H1 (cell line): ENCODE measurements at regions not wholly inside any gene's neighbourhood (a gene's known extent, or its start where the extent isn't known, plus 50 kb on each side); places are given as distances from the start of the nearest gene placed in this dataset.
"Not testable (repeated sequence)": the region's sequence is repeated elsewhere in the genome, so short reads cannot be mapped to it uniquely, and the experiment has no call there.

Experiments
- CTCF ChIA-PET: fragments of 300-600 bp; sonication (Branson Sonifier 250); formaldehyde crosslinking; loops from one replicate; lab custom pipeline; 2021; ENCODE audit not compliant: partially characterized antibody; lab: Charles Lee
- POLR2A ChIA-PET: fragments of 300-600 bp; sonication (Branson Sonifier 250); formaldehyde crosslinking; loops from one replicate; lab custom pipeline; 2021; ENCODE audit warnings: inconsistent platforms; ENCODE audit not compliant: partially characterized antibody; lab: Charles Lee
- DNase-seq, 2 experiments: peaks; one replicate each; pipeline versions ENCODE4 v3.0.0 to v3.0.0-alpha.2; 2010 to 2022; ENCODE audit warnings: low spot score in 2 of 2, low read depth in 1 of 2, mixed read lengths in 1 of 2
- FAIRE-seq: peaks from 2 replicates; lab custom pipeline; 2011; peaks lifted over from hg19 to GRCh38; lab: Jason Lieb, UNC
- H2AFZ ChIP-seq: 2 replicates; pipeline ENCODE4 v1.8.1; 2012; ENCODE audit warnings: low read length, inconsistent platforms
- H2AK5ac ChIP-seq: 2 replicates; pipeline ENCODE4 v1.6.1; 2013; ENCODE audit warnings: low read depth, low read length
- H2BK120ac ChIP-seq: replicated peaks from 2 replicates; pipeline ENCODE3; 2013; ENCODE audit warnings: low read depth, low read length, inconsistent platforms
- H2BK12ac ChIP-seq: 2 replicates; pipeline ENCODE4 v1.6.1; 2013; ENCODE audit warnings: low read depth, low read length
- H2BK15ac ChIP-seq: 2 replicates; pipeline ENCODE4 v1.6.1; 2013; ENCODE audit warnings: low read length
- H2BK20ac ChIP-seq: 2 replicates; pipeline ENCODE4 v1.6.1; 2013; ENCODE audit warnings: low read length
- H2BK5ac ChIP-seq: 2 replicates; pipeline ENCODE4 v1.6.1; 2013; ENCODE audit warnings: low read depth, low read length
- H3K14ac ChIP-seq: 2 replicates; pipeline ENCODE4 v1.6.1; 2013; ENCODE audit warnings: inconsistent platforms; ENCODE audit not compliant: insufficient read length
- H3K18ac ChIP-seq: 2 replicates; pipeline ENCODE4 v1.6.1; 2013; ENCODE audit warnings: low read length; ENCODE audit errors: extremely low read depth
- H3K23ac ChIP-seq: 2 replicates; pipeline ENCODE4 v1.6.1; 2013; ENCODE audit warnings: inconsistent platforms; ENCODE audit not compliant: insufficient read length
- H3K23me2 ChIP-seq: 2 replicates; pipeline ENCODE4 v1.6.1; 2013; ENCODE audit warnings: low read depth, low read length
- H3K27ac ChIP-seq: 2 replicates; pipeline ENCODE4 v1.6.1; 2011; ENCODE audit warnings: low read depth, low read length, inconsistent platforms
- H3K27me3 ChIP-seq, 4 experiments: replicated peaks in 1 of 4; 1 replicate in 1 of 4; 2 replicates in 3 of 4; pipeline versions ENCODE4 v1.6.1 to v1.8.1; 2011 to 2013; ENCODE audit warnings: low read length in 3 of 4, mild to moderate bottlenecking in 3 of 4, inconsistent platforms in 2 of 4, mixed read lengths in 2 of 4, moderate library complexity in 1 of 4; ENCODE audit not compliant: control insufficient read depth in 3 of 4, insufficient read depth in 3 of 4; ENCODE audit errors: extremely low read depth in 1 of 4
- H3K36me3 ChIP-seq, 4 experiments: 2 replicates each; pipeline versions ENCODE4 v1.6.1 to v1.8.1; 2011 to 2013; ENCODE audit warnings: mild to moderate bottlenecking in 4 of 4, low read length in 3 of 4, moderate library complexity in 2 of 4, control low read depth in 1 of 4, inconsistent platforms in 1 of 4; ENCODE audit not compliant: insufficient read depth in 4 of 4, control insufficient read depth in 2 of 4
- H3K4ac ChIP-seq: replicated peaks from 2 replicates; pipeline ENCODE3; 2013; ENCODE audit warnings: low read length, low read depth, mixed read lengths, inconsistent platforms; ENCODE audit not compliant: insufficient read length
- H3K4me1 ChIP-seq, 4 experiments: replicated peaks in 1 of 4; 1 replicate in 1 of 4; 2 replicates in 3 of 4; pipeline versions ENCODE4 v1.6.1 to v1.8.1; 2011 to 2013; ENCODE audit warnings: low read length in 3 of 4, inconsistent platforms in 2 of 4, mixed read lengths in 1 of 4; ENCODE audit not compliant: insufficient read depth in 4 of 4, control insufficient read depth in 3 of 4
- H3K4me2 ChIP-seq, 2 experiments: 2 replicates each; pipeline versions ENCODE4 v1.6.1 to v1.8.1; 2011 to 2013; ENCODE audit warnings: low read depth in 2 of 2, low read length in 2 of 2, control low read depth in 1 of 2, inconsistent platforms in 1 of 2, mild to moderate bottlenecking in 1 of 2; ENCODE audit not compliant: insufficient read depth in 1 of 2
- H3K4me3 ChIP-seq, 4 experiments: fragments of 200-600, 300-600 bp in 1 of 4; sonication (generic), shearing (Covaris generic), sonication (Bioruptor Twin) in 1 of 4; 2 replicates each; pipeline versions ENCODE4 v1.5.1 to v1.8.1; 2011 to 2016; ENCODE audit warnings: low read length in 4 of 4, low read depth in 3 of 4, control low read depth in 2 of 4, inconsistent platforms in 2 of 4, mild to moderate bottlenecking in 2 of 4, mixed read lengths in 1 of 4, moderate library complexity in 1 of 4; ENCODE audit not compliant: insufficient read depth in 2 of 4; ENCODE audit errors: extremely low read depth in 1 of 4
- H3K56ac ChIP-seq: replicated peaks from 2 replicates; pipeline ENCODE3; 2013; ENCODE audit warnings: low read depth, mild to moderate bottlenecking, mixed read lengths, low read length, inconsistent platforms; ENCODE audit not compliant: insufficient read length
- H3K79me1 ChIP-seq: 2 replicates; pipeline ENCODE4 v1.6.1; 2013; ENCODE audit warnings: low read depth, low read length, control low read depth
- H3K79me2 ChIP-seq, 2 experiments: 2 replicates each; pipeline versions ENCODE4 v1.6.1 to v1.8.1; 2012 to 2013; ENCODE audit warnings: low read length in 2 of 2, mild to moderate bottlenecking in 2 of 2, inconsistent platforms in 1 of 2; ENCODE audit not compliant: insufficient read depth in 2 of 2, control insufficient read depth in 1 of 2
- H3K9ac ChIP-seq, 4 experiments: replicated peaks in 1 of 4; 1 replicate in 1 of 4; 2 replicates in 3 of 4; pipeline versions ENCODE4 v1.6.1 to v1.8.1; 2011 to 2013; ENCODE audit warnings: low read depth in 3 of 4, low read length in 3 of 4, control low read depth in 2 of 4, mild to moderate bottlenecking in 2 of 4, moderate library complexity in 2 of 4, inconsistent platforms in 1 of 4; ENCODE audit errors: extremely low read depth in 1 of 4
- H3K9me3 ChIP-seq, 2 experiments: 2 replicates each; pipeline versions ENCODE4 v1.6.1 to v1.8.1; 2012 to 2013; ENCODE audit warnings: mild to moderate bottlenecking in 2 of 2, moderate library complexity in 2 of 2, control low read depth in 1 of 2, inconsistent platforms in 1 of 2, low read depth in 1 of 2, low read length in 1 of 2, mixed read lengths in 1 of 2; ENCODE audit not compliant: insufficient read depth in 2 of 2
- H4K20me1 ChIP-seq, 2 experiments: replicated peaks in 1 of 2; 2 replicates each; pipeline versions ENCODE3 to v1.8.1; 2011 to 2013; ENCODE audit warnings: inconsistent platforms in 2 of 2, low read length in 2 of 2, mild to moderate bottlenecking in 1 of 2; ENCODE audit not compliant: insufficient read depth in 2 of 2, control insufficient read depth in 1 of 2
- H4K5ac ChIP-seq: 2 replicates; pipeline ENCODE4 v1.6.1; 2013; ENCODE audit warnings: low read length, low read depth, mixed read lengths, inconsistent platforms; ENCODE audit not compliant: insufficient read length
- H4K8ac ChIP-seq: 2 replicates; pipeline ENCODE4 v1.8.0; 2013; ENCODE audit warnings: mild to moderate bottlenecking, moderate library complexity, low read length, inconsistent platforms; ENCODE audit not compliant: insufficient read depth; ENCODE audit errors: extremely low read depth
- H4K91ac ChIP-seq: replicated peaks from 2 replicates; pipeline ENCODE3; 2013; ENCODE audit warnings: low read length, mixed read lengths, inconsistent platforms; ENCODE audit not compliant: insufficient read length
- WGBS, 2 experiments: shearing (Covaris generic) in 1 of 2; methylation state at CpG; one replicate each; pipeline versions ENCODE4 v1.1.6 to v1.1.7; 2013 to 2015; ENCODE audit warnings: low lambda C conversion rate in 2 of 2, mixed read lengths in 2 of 2, inconsistent platforms in 1 of 2, low coverage in 1 of 2, missing lambda C conversion rate in 1 of 2; ENCODE audit not compliant: insufficient replicate concordance in 2 of 2, insufficient coverage in 1 of 2, insufficient read length in 1 of 2; ENCODE audit errors: extremely low coverage in 1 of 2, missing lambda C conversion rate in 1 of 2; 5-methylcytosine and 5-hydroxymethylcytosine counted together

DNA sequence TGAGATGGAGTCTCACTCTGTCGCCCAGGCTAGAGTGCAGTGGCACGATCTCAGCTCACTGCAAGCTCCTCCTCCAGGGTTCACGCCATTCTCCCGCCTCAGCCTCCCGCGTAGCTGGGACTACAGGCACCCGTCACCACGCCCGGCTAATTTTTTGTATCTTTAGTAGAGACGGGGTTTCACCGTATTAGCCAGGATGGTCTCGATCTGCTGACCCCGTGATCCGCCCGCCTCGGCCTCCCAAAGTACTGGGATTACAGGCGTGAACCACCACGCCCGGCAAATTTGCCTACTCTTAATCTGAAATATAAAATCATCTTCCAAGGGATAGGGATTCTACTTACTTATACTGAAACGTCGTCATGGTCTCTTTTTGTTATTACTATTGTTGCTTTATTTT, 314.7 kb downstream of the FGF10 start:
- FAIRE-seq = not testable (repeated sequence)

More for the DNA sequence above, 314.7 kb downstream of the FGF10 start:
- H2BK15ac ChIP-seq, DNase-seq, H3K56ac ChIP-seq, H2BK5ac ChIP-seq, H2BK20ac ChIP-seq, H2AFZ ChIP-seq, H2AK5ac ChIP-seq, H3K9me3 ChIP-seq, H3K14ac ChIP-seq, H3K79me2 ChIP-seq, H4K91ac ChIP-seq, H2BK120ac ChIP-seq, H2BK12ac ChIP-seq, H3K79me1 ChIP-seq, H4K8ac ChIP-seq, H3K27ac ChIP-seq, H3K4me2 ChIP-seq, H3K36me3 ChIP-seq, H3K4me1 ChIP-seq, H3K27me3 ChIP-seq, H4K20me1 ChIP-seq, H3K23me2 ChIP-seq, H3K18ac ChIP-seq, POLR2A ChIA-PET, H3K23ac ChIP-seq, H3K4ac ChIP-seq, H3K4me3 ChIP-seq, H3K9ac ChIP-seq, H4K5ac ChIP-seq: not testable (repeated sequence)
- 91% methylated on average over 19 of the region's 21 CpGs; no CpG with 5 or more reads in 1 of the 2 experiments for WGBS, 2 experiments
- CTCF ChIA-PET = interaction anchor here (0.7 kb wide), 1 partner anchor 1684 kb away, joined by 3 read pairs; no protein-coding TSS in a partner anchor
